Ishikawa (cell line): ENCODE measurements at regions not wholly inside any gene's neighbourhood (a gene's known extent, or its start where the extent isn't known, plus 50 kb on each side); places are given as distances from the start of the nearest gene placed in this dataset.

Experiments
- CEBPB ChIP-seq: IDR thresholded peaks from 2 replicates; pipeline ENCODE4 v1.6.1; 2012
- CREB1 ChIP-seq: IDR thresholded peaks from 2 replicates; pipeline ENCODE4 v1.6.1; 2012; ENCODE audit warnings: low read depth
- EGR1 ChIP-seq: IDR thresholded peaks from 2 replicates; pipeline ENCODE4 v1.6.1; 2012
- EP300 ChIP-seq: IDR thresholded peaks from 2 replicates; pipeline ENCODE4 v1.6.1; 2012; ENCODE audit warnings: borderline replicate concordance
- FOXM1 ChIP-seq: IDR thresholded peaks from 2 replicates; pipeline ENCODE4 v1.6.1; 2012; ENCODE audit warnings: low read depth, borderline replicate concordance
- MAX ChIP-seq: IDR thresholded peaks from 2 replicates; pipeline ENCODE4 v1.6.1; 2012
- NFIC ChIP-seq: IDR thresholded peaks from 2 replicates; pipeline ENCODE4 v1.6.1; 2012
- RAD21 ChIP-seq: IDR thresholded peaks from 2 replicates; pipeline ENCODE4 v1.6.1; 2012; ENCODE audit warnings: low read depth
- REST ChIP-seq: IDR thresholded peaks from 2 replicates; pipeline ENCODE4 v1.6.1; 2012; ENCODE audit warnings: low read depth, mild to moderate bottlenecking
- TAF1 ChIP-seq: IDR thresholded peaks from 2 replicates; pipeline ENCODE4 v1.6.1; 2012; ENCODE audit warnings: low read depth, mild to moderate bottlenecking
- TCF12 ChIP-seq: IDR thresholded peaks from 2 replicates; pipeline ENCODE4 v1.6.1; 2012; ENCODE audit warnings: low read depth
- TEAD4 ChIP-seq: IDR thresholded peaks from 2 replicates; pipeline ENCODE4 v1.6.1; 2012
- USF1 ChIP-seq: IDR thresholded peaks from 2 replicates; pipeline ENCODE4 v1.6.1; 2012
- YY1 ChIP-seq: IDR thresholded peaks from 2 replicates; pipeline ENCODE4 v1.6.1; 2012; ENCODE audit warnings: low read depth
- ZBTB7A ChIP-seq: IDR thresholded peaks from 2 replicates; pipeline ENCODE4 v1.6.1; 2012; ENCODE audit warnings: low read depth

- no peak for TF ChIP-seq ZBTB7A
Observed at GRCh38 chr5:57111993-57112392, 61.9 kb upstream of the GPBP1 start.

- TF ChIP-seq RAD21 = no peak
- TF ChIP-seq YY1 = no peak
- no peak for TF ChIP-seq EGR1
- no peak for TF ChIP-seq FOXM1
- no peak for TF ChIP-seq EP300
- no peak for TF ChIP-seq TEAD4
- no peak for TF ChIP-seq TAF1
- no peak for TF ChIP-seq NFIC
- no peak for TF ChIP-seq MAX
- TF ChIP-seq USF1 = no peak
- no peak for TF ChIP-seq ZBTB7A
- no peak for TF ChIP-seq TCF12
- TF ChIP-seq REST = no peak
- no peak for TF ChIP-seq CREB1
- no peak for TF ChIP-seq CEBPB
Observed at GRCh38 chr5:57113481-57113880, 60.4 kb upstream of the GPBP1 start.

GRCh38 chr5:57117596-57117995, 56.3 kb upstream of the GPBP1 start:
- TF ChIP-seq TCF12 (no peak), MAX (no peak), REST (no peak), CREB1 (no peak), FOXM1 (no peak), EP300 (no peak), CEBPB (no peak), TAF1 (no peak), USF1 (no peak), EGR1 (no peak), YY1 (no peak)

GRCh38 chr5:57119031-57119430, 54.8 kb upstream of the GPBP1 start:
- no peak for TF ChIP-seq TCF12
- TF ChIP-seq CEBPB = no peak
- TF ChIP-seq FOXM1 = no peak
- no peak for TF ChIP-seq TEAD4

GRCh38 chr5:57124014-57124413, 49.8 kb upstream of the GPBP1 start:
- no peak for TF ChIP-seq RAD21
- no peak for TF ChIP-seq REST
- TF ChIP-seq ZBTB7A = no peak
- TF ChIP-seq CREB1 = no peak
- TF ChIP-seq TCF12 = no peak
- TF ChIP-seq TAF1 = no peak
- no peak for TF ChIP-seq CEBPB
